Amniotic stem cell (primary cell): ENCODE measurements at regions not wholly inside any gene's neighbourhood (a gene's known extent, or its start where the extent isn't known, plus 50 kb on each side); places are given as distances from the start of the nearest gene placed in this dataset.

Experiments
- DNase-seq: peaks from one replicate; lab custom pipeline; 2025; lab: John Stamatoyannopoulos, UW

- no peak for DNase-seq
Measured at GRCh38 chr2:51107841-51108240, 75.9 kb upstream of the NRXN1 start.

DNA sequence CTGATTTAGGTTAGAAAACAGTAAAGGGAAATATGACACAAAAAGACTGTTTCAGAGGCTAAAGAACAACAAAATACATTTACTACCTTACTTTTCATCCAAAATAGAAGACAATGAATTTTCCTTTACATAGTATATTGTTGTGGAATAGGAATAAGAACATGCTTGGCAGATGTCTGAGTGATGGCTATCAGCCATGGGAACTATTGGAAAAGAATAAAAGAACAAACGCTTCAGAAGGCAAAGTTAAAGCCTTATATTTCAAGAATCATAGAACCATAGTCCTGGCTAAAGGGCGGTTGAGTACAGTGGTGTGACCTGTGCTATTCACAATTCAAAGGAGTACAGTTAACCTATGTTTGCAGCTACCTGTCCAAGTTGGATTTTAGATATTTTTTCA, 73.9 kb upstream of the NRXN1 start:
- DNase-seq, result no peak

DNA sequence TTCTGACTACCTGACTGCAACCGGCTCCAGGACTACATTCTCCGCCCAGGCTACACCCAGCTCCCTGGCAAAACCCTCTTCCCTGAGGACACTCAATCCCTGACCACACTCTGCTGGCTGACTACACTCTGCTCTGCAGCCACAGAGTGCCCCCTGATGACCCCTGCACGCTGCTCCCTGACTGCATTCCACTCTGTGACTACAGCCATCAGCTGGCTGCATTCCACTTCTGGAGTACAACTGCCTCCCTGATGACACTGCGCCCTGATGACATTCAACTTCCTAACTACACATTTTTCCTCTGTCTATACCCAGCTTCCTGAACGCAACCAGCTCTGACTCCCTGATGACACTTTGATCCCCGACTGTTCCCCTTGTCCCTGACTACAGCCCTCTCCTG, 71.3 kb upstream of the NRXN1 start:
- no peak for DNase-seq

- no peak for DNase-seq
Measured at GRCh38 chr2:51093016-51093415, 61.1 kb upstream of the NRXN1 start.

- no peak for DNase-seq
Measured at GRCh38 chr2:51085420-51086068, 53.6 kb upstream of the NRXN1 start.

DNA sequence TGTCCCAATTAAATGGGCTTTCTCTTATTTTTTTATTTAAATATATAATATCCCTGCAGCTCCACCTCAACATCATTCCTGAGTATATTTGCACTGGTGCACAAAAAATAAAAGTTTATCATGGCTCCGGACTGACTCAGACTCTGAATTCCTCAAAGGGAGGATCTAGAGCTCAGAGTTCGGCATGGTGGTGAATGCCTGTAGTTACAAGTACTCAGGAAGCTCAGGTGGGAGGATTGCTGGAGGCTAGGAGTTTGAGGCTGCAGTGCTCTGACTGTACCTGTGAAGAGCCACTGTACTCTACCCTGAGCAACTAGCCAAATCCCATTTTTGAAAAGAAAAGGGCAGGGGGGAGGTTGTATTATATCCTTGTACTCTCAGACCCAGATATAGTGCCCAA, 52.8 kb upstream of the NRXN1 start:
- DNase-seq, result no peak
